ENCODE measurements at regions not wholly inside any gene's neighbourhood (a gene's known extent, or its start where the extent isn't known, plus 50 kb on each side); places are given as distances from the start of the nearest gene placed in this dataset.
A peak's percentile ranks its signal among the peaks of the same experiment; 100 is the strongest.

- DNase-seq (ENCODE audit: low spot score in 2 of 2) = no peak
- Mint-ChIP-seq H3K9me3 (peaks cover 17% of the 10 kb centered on the region), H3K4me3 (no peak overlapping the region), H3K4me1 (no peaks in the 10 kb centered on the region), H3K36me3 (no peaks in the 10 kb centered on the region), H3K27ac (no peak overlapping the region)
- ATAC-seq = no peak
Measured at GRCh38 chr4:53830511-53830910, 233.9 kb downstream of the CHIC2 start.

GRCh38 chr4:53821179-53821851 is 230.0 kb upstream of the LNX1 start:
- no peaks in the 10 kb centered on the region for H3K4me1 Mint-ChIP-seq
- DNase-seq (ENCODE audit: low spot score in 2 of 2) (no peak), ATAC-seq (no peak)
- H3K4me3 Mint-ChIP-seq = no peak overlapping the region
- H3K9me3 Mint-ChIP-seq = no peaks in the 10 kb centered on the region
- no peak overlapping the region for H3K27ac Mint-ChIP-seq
- H3K36me3 Mint-ChIP-seq = no peaks in the 10 kb centered on the region

GRCh38 chr4:53818104-53818503 is 226.8 kb upstream of the LNX1 start:
- Mint-ChIP-seq H3K36me3 (no peaks in the 10 kb centered on the region), H3K4me3 (no peak overlapping the region), H3K4me1 (no peaks in the 10 kb centered on the region), H3K27ac (no peak overlapping the region), H3K9me3 (no peaks in the 10 kb centered on the region)
- ATAC-seq = no peak
- no peak for DNase-seq (ENCODE audit: low spot score in 2 of 2)

GRCh38 chr4:53816561-53816960 is 225.3 kb upstream of the LNX1 start:
- H3K9me3 Mint-ChIP-seq = no peaks in the 10 kb centered on the region
- no peaks in the 10 kb centered on the region for H3K4me1 Mint-ChIP-seq
- H3K36me3 Mint-ChIP-seq = no peaks in the 10 kb centered on the region
- H3K4me3 Mint-ChIP-seq = no peak overlapping the region
- H3K27ac Mint-ChIP-seq = no peak overlapping the region
- DNase-seq (ENCODE audit: low spot score in 2 of 2) = no peak
- ATAC-seq = no peak

GRCh38 chr4:53815281-53815680 is 224.0 kb upstream of the LNX1 start:
- no peak overlapping the region for H3K27ac Mint-ChIP-seq
- no peak for ATAC-seq
- H3K4me3 Mint-ChIP-seq = no peak overlapping the region
- no peaks in the 10 kb centered on the region for H3K4me1 Mint-ChIP-seq
- no peak for DNase-seq (ENCODE audit: low spot score in 2 of 2)
- H3K9me3 Mint-ChIP-seq = no peaks in the 10 kb centered on the region
- H3K36me3 Mint-ChIP-seq = no peaks in the 10 kb centered on the region

GRCh38 chr4:53813998-53814397 is 222.7 kb upstream of the LNX1 start:
- Mint-ChIP-seq H3K4me1 (no peaks in the 10 kb centered on the region), H3K36me3 (no peaks in the 10 kb centered on the region), H3K4me3 (no peak overlapping the region), H3K27ac (no peak overlapping the region), H3K9me3 (no peaks in the 10 kb centered on the region)
- DNase-seq (ENCODE audit: low spot score in 2 of 2) (no peak), ATAC-seq (no peak)

- H3K9me3 Mint-ChIP-seq = no peaks in the 10 kb centered on the region
- no peak for ATAC-seq
- H3K36me3 Mint-ChIP-seq = no peaks in the 10 kb centered on the region
- H3K27ac Mint-ChIP-seq = no peak overlapping the region
- DNase-seq (ENCODE audit: low spot score in 2 of 2) = no peak
- H3K4me1 Mint-ChIP-seq = no peaks in the 10 kb centered on the region
- no peak overlapping the region for H3K4me3 Mint-ChIP-seq
Measured at GRCh38 chr4:53810643-53811042, 219.4 kb upstream of the LNX1 start.

- Mint-ChIP-seq H3K27ac (no peak overlapping the region), H3K9me3 (no peaks in the 10 kb centered on the region), H3K36me3 (no peaks in the 10 kb centered on the region), H3K4me3 (no peak overlapping the region), H3K4me1 (no peaks in the 10 kb centered on the region)
- ATAC-seq (no peak), DNase-seq (ENCODE audit: low spot score in 2 of 2) (no peak)
Measured at GRCh38 chr4:53809816-53810215, 218.5 kb upstream of the LNX1 start.

GRCh38 chr4:53805291-53805690 is 214.0 kb upstream of the LNX1 start:
- Mint-ChIP-seq H3K4me1 (no peaks in the 10 kb centered on the region), H3K4me3 (no peak overlapping the region), H3K36me3 (no peaks in the 10 kb centered on the region), H3K9me3 (no peaks in the 10 kb centered on the region), H3K27ac (peak overlapping the region; percentile 17)
- ATAC-seq (no peak), DNase-seq (ENCODE audit: low spot score in 2 of 2) (no peak)

GRCh38 chr4:53804719-53805118 is 213.4 kb upstream of the LNX1 start:
- no peak for DNase-seq (ENCODE audit: low spot score in 2 of 2)

GRCh38 chr4:53802500-53802899 is 211.2 kb upstream of the LNX1 start:
- DNase-seq (ENCODE audit: low spot score in 2 of 2) (no peak), ATAC-seq (no peak)
- no peaks in the 10 kb centered on the region for H3K4me1 Mint-ChIP-seq
- H3K36me3 Mint-ChIP-seq = no peaks in the 10 kb centered on the region
- no peak overlapping the region for H3K4me3 Mint-ChIP-seq
- no peak overlapping the region for H3K27ac Mint-ChIP-seq
- no peaks in the 10 kb centered on the region for H3K9me3 Mint-ChIP-seq

More at GRCh38 chr4:53804719-53805118, 213.4 kb upstream of the LNX1 start:
- Mint-ChIP-seq H3K9me3 (no peaks in the 10 kb centered on the region), H3K36me3 (no peaks in the 10 kb centered on the region), H3K4me1 (no peaks in the 10 kb centered on the region), H3K4me3 (no peak overlapping the region), H3K27ac (no peak overlapping the region)
- no peak for ATAC-seq

- Mint-ChIP-seq H3K27ac (no peak overlapping the region), H3K4me1 (no peaks in the 10 kb centered on the region), H3K36me3 (no peaks in the 10 kb centered on the region), H3K4me3 (no peak overlapping the region), H3K9me3 (no peaks in the 10 kb centered on the region)
- DNase-seq (ENCODE audit: low spot score in 2 of 2) (no peak), ATAC-seq (no peak)
Measured at GRCh38 chr4:53801373-53801772, 210.1 kb upstream of the LNX1 start.

- Mint-ChIP-seq H3K27ac (no peak overlapping the region), H3K36me3 (no peaks in the 10 kb centered on the region), H3K4me1 (no peaks in the 10 kb centered on the region), H3K4me3 (no peak overlapping the region), H3K9me3 (no peaks in the 10 kb centered on the region)
- ATAC-seq (no peak), DNase-seq (ENCODE audit: low spot score in 2 of 2) (no peak)
Measured at GRCh38 chr4:53800741-53801140, 209.5 kb upstream of the LNX1 start.

GRCh38 chr4:53793096-53793495 is 201.8 kb upstream of the LNX1 start:
- Mint-ChIP-seq H3K4me3 (no peak overlapping the region), H3K4me1 (no peaks in the 10 kb centered on the region), H3K9me3 (no peaks in the 10 kb centered on the region), H3K27ac (no peak overlapping the region), H3K36me3 (no peaks in the 10 kb centered on the region)
- DNase-seq (ENCODE audit: low spot score in 2 of 2) (no peak), ATAC-seq (no peak)

GRCh38 chr4:53790286-53790685 is 199.0 kb upstream of the LNX1 start:
- Mint-ChIP-seq H3K27ac (no peak overlapping the region), H3K9me3 (no peaks in the 10 kb centered on the region), H3K4me1 (no peaks in the 10 kb centered on the region), H3K36me3 (no peaks in the 10 kb centered on the region), H3K4me3 (no peak overlapping the region)
- ATAC-seq = no peak
- no peak for DNase-seq (ENCODE audit: low spot score in 2 of 2)

GRCh38 chr4:53788621-53789020 is 197.3 kb upstream of the LNX1 start:
- H3K4me3 Mint-ChIP-seq = no peak overlapping the region
- no peak overlapping the region for H3K27ac Mint-ChIP-seq
- DNase-seq (ENCODE audit: low spot score in 2 of 2) (no peak), ATAC-seq (no peak)
- H3K4me1 Mint-ChIP-seq = no peaks in the 10 kb centered on the region
- no peaks in the 10 kb centered on the region for H3K36me3 Mint-ChIP-seq
- no peaks in the 10 kb centered on the region for H3K9me3 Mint-ChIP-seq

GRCh38 chr4:53788011-53788410 is 196.7 kb upstream of the LNX1 start:
- no peak overlapping the region for H3K27ac Mint-ChIP-seq
- no peak overlapping the region for H3K4me3 Mint-ChIP-seq
- H3K9me3 Mint-ChIP-seq = no peaks in the 10 kb centered on the region
- ATAC-seq (no peak), DNase-seq (ENCODE audit: low spot score in 2 of 2) (no peak)
- H3K4me1 Mint-ChIP-seq = no peaks in the 10 kb centered on the region
- no peaks in the 10 kb centered on the region for H3K36me3 Mint-ChIP-seq
